ENCODE measurements at regions not wholly inside any gene's neighbourhood (a gene's known extent, or its start where the extent isn't known, plus 50 kb on each side); places are given as distances from the start of the nearest gene placed in this dataset.

- TF ChIP-seq CTCF (IDR thresholded peaks at IDR 0.05) = no peak
- TF ChIP-seq POLR2AphosphoS5 (IDR thresholded peaks at IDR 0.05; ENCODE audit: low read depth, low read length) = no peak
Measured at GRCh38 chr19:30621326-30621920, 249.2 kb downstream of the ZNF536 start.

All from Panc1 (cell line).